SK-N-SH (cell line): ENCODE measurements at regions not wholly inside any gene's neighbourhood (a gene's known extent, or its start where the extent isn't known, plus 50 kb on each side); places are given as distances from the start of the nearest gene placed in this dataset.

ENCODE experiments used
- CTCF ChIA-PET: fragments of 300-600, 350-600 bp; formaldehyde crosslinking; extraction: SDS; loops from one replicate; lab custom pipeline; 2021; lab: Yijun Ruan, JAX
- POLR2A ChIA-PET: fragments of 350-600 bp; sonication (Branson Sonifier 250); formaldehyde crosslinking; extraction: SDS; loops from one replicate; lab custom pipeline; 2020; ENCODE audit warnings: antibody characterized with exemption, inconsistent platforms; lab: Yijun Ruan, JAX
- DNase-seq: peaks from one replicate; pipeline ENCODE4 v3.0.0; 2012
- H2AFZ ChIP-seq: fragments of 200-600 bp; sonication (generic); 2 replicates; pipeline ENCODE4 v1.8.1; 2016; ENCODE audit warnings: antibody characterized with exemption, mild to moderate bottlenecking, low read depth
- H3F3A ChIP-seq: fragments of 200-600 bp; sonication (generic); replicated peaks from 2 replicates; pipeline ENCODE3; 2016; ENCODE audit warnings: antibody characterized with exemption, mild to moderate bottlenecking; ENCODE audit not compliant: insufficient read depth
- H3K27ac ChIP-seq, 2 experiments: fragments of 200-500 bp in 1 of 2; fragments of 200-600 bp in 1 of 2; sonication (Bioruptor generic) in 1 of 2; sonication (generic), shearing (Covaris generic) in 1 of 2; 2 replicates each; pipeline versions ENCODE4 v1.5.1 to v1.6.1; 2014 to 2016; ENCODE audit warnings: low read depth in 2 of 2, inconsistent platforms in 1 of 2, low read length in 1 of 2, mild to moderate bottlenecking in 1 of 2, mixed read lengths in 1 of 2
- H3K27me3 ChIP-seq: fragments of 200-600 bp; sonication (generic), shearing (Covaris generic); 2 replicates; pipeline ENCODE4 v1.6.1; 2016; ENCODE audit warnings: mixed run types; ENCODE audit not compliant: insufficient read depth
- H3K36me3 ChIP-seq, 2 experiments: fragments of 200-500 bp in 1 of 2; fragments of 200-600 bp in 1 of 2; sonication (Bioruptor generic) in 1 of 2; sonication (generic) in 1 of 2; replicated peaks in 1 of 2; 2 replicates each; pipeline versions ENCODE3 to v1.5.1; 2014 to 2016; ENCODE audit warnings: low read length in 1 of 2, mild to moderate bottlenecking in 1 of 2; ENCODE audit not compliant: insufficient read depth in 2 of 2, control insufficient read depth in 1 of 2
- H3K4me1 ChIP-seq, 2 experiments: fragments of 200-500 bp in 1 of 2; fragments of 200-600 bp in 1 of 2; sonication (Bioruptor generic) in 1 of 2; sonication (generic), shearing (Covaris generic) in 1 of 2; 2 replicates each; pipeline versions ENCODE4 v1.5.1 to v1.6.1; 2014 to 2016; ENCODE audit warnings: low read depth in 1 of 2, low read length in 1 of 2, mixed run types in 1 of 2; ENCODE audit not compliant: insufficient read depth in 2 of 2, control insufficient read depth in 1 of 2
- H3K4me2 ChIP-seq: fragments of 200-600 bp; sonication (generic), shearing (Covaris generic); 2 replicates; pipeline ENCODE4 v1.6.1; 2017; ENCODE audit warnings: mixed run types
- H3K4me3 ChIP-seq, 2 experiments: fragments of 200-500 bp in 1 of 2; fragments of 200-600 bp in 1 of 2; sonication (Bioruptor generic) in 1 of 2; sonication (generic), shearing (Covaris generic) in 1 of 2; 2 replicates each; pipeline versions ENCODE4 v1.5.1 to v1.8.1; 2014 to 2016; ENCODE audit warnings: low read depth in 2 of 2, inconsistent platforms in 1 of 2, low read length in 1 of 2, mild to moderate bottlenecking in 1 of 2, mixed read lengths in 1 of 2, moderate library complexity in 1 of 2
- H3K79me2 ChIP-seq: fragments of 200-600 bp; sonication (generic); 2 replicates; pipeline ENCODE4 v1.8.1; 2017; ENCODE audit warnings: mild to moderate bottlenecking; ENCODE audit not compliant: insufficient read depth
- H3K9ac ChIP-seq: fragments of 200-600 bp; sonication (generic); 2 replicates; pipeline ENCODE4 v1.6.1; 2017; ENCODE audit warnings: mixed run types
- H3K9me2 ChIP-seq: fragments of 200-600 bp; sonication (generic); 2 replicates; pipeline ENCODE4 v1.6.1; 2017; ENCODE audit warnings: mixed run types
- H3K9me3 ChIP-seq: fragments of 200-600 bp; sonication (generic); 2 replicates; pipeline ENCODE4 v1.6.1; 2017; ENCODE audit warnings: mixed run types, mild to moderate bottlenecking, moderate library complexity
- H4K20me1 ChIP-seq: fragments of 200-600 bp; sonication (generic); 2 replicates; pipeline ENCODE4 v1.6.1; 2017; ENCODE audit warnings: mild to moderate bottlenecking, mixed run types; ENCODE audit not compliant: insufficient read depth
- EP300 ChIP-seq, 2 experiments: IDR thresholded peaks; 2 replicates each; pipeline versions ENCODE4 v1.4.0 to v1.6.1; 2012; ENCODE audit warnings: borderline replicate concordance in 1 of 2, low read depth in 1 of 2, low read length in 1 of 2
- EZH2phosphoT487 ChIP-seq: fragments of 200-600 bp; sonication (generic); IDR thresholded peaks from 2 replicates; pipeline ENCODE4 v1.6.1; 2017; ENCODE audit warnings: low read depth, mixed run types, mild to moderate bottlenecking, antibody characterized with exemption, moderate library complexity, borderline replicate concordance
- GABPA ChIP-seq: IDR thresholded peaks from 2 replicates; pipeline ENCODE4 v1.4.0; 2012; ENCODE audit warnings: low read depth, mild to moderate bottlenecking
- RAD21 ChIP-seq: IDR thresholded peaks from 2 replicates; pipeline ENCODE4 v1.6.1; 2012; ENCODE audit warnings: mild to moderate bottlenecking, low read length
- RXRA ChIP-seq: IDR thresholded peaks from 2 replicates; pipeline ENCODE4 v1.4.0; 2012; ENCODE audit warnings: low read depth, mild to moderate bottlenecking, borderline replicate concordance
- SMC3 ChIP-seq: IDR thresholded peaks from 2 replicates; pipeline ENCODE4 v1.6.1; 2012; ENCODE audit warnings: low read depth, low read length, improper control_type of control experiment
- TAF1 ChIP-seq: IDR thresholded peaks from 2 replicates; pipeline ENCODE4 v1.6.1; 2012; ENCODE audit warnings: low read depth, mild to moderate bottlenecking, low read length, moderate library complexity, borderline replicate concordance
- TCF12 ChIP-seq: IDR thresholded peaks from 2 replicates; pipeline ENCODE4 v1.4.0; 2012
- TEAD4 ChIP-seq: IDR thresholded peaks from 2 replicates; pipeline ENCODE4 v1.4.0; 2012; ENCODE audit warnings: mild to moderate bottlenecking, borderline replicate concordance; ENCODE audit not compliant: insufficient read depth
- ZBTB33 ChIP-seq: IDR thresholded peaks from 2 replicates; pipeline ENCODE4 v1.4.0; 2012; ENCODE audit warnings: low read depth, borderline replicate concordance
- WGBS: methylation state at CpG from one replicate; pipeline ENCODE4 v1.1.6; 2017; ENCODE audit warnings: low lambda C conversion rate; 5-methylcytosine and 5-hydroxymethylcytosine counted together
- TF ChIP-seq, protein P1 (sequence below): fragments of 150-350 bp; IDR thresholded peaks from 2 replicates; pipeline ENCODE4 v1.6.1; 2017; ENCODE audit warnings: antibody characterized with exemption, low read length, low read depth, borderline replicate concordance
- TF ChIP-seq, protein P2 (sequence below): IDR thresholded peaks from 2 replicates; pipeline ENCODE4; 2012
- TF ChIP-seq, protein P3 (sequence below): fragments of 200-600 bp; sonication (generic); IDR thresholded peaks from 2 replicates; pipeline ENCODE4 v1.6.1; 2017; ENCODE audit warnings: antibody characterized with exemption, mild to moderate bottlenecking, moderate library complexity

GRCh38 chr4:153111426-153112040 is 92.7 kb upstream of the TRIM2 start:
- Histone ChIP-seq H3K4me3 (no peak overlapping the region), H3K9me3 (no peaks in the 10 kb centered on the region), H3K4me2 (no peak overlapping the region), H3K9me2 (no peaks in the 10 kb centered on the region), H3K36me3 (no peaks in the 10 kb centered on the region), H3K9ac (no peak overlapping the region), H4K20me1 (no peaks in the 10 kb centered on the region), H3K4me1 (peaks cover 0 to 9% of the 10 kb centered on the region in 2 experiments; a peak in 3 of 4 replicates), H3F3A (peaks cover 3% of the 10 kb centered on the region), H3K27ac (no peak overlapping the region), H3K79me2 (no peaks in the 10 kb centered on the region), H2AFZ (no peak overlapping the region), H3K27me3 (no peaks in the 10 kb centered on the region)
- whole genome bisulfite sequencing: 84% methylated on average over 10 of the region's 10 CpGs
- DNase-seq: no peak
- TF ChIP-seq TCF12: no peak
- no peak for TF ChIP-seq SMC3
- no peak for TF ChIP-seq GABPA
- TF ChIP-seq, protein P1, sequence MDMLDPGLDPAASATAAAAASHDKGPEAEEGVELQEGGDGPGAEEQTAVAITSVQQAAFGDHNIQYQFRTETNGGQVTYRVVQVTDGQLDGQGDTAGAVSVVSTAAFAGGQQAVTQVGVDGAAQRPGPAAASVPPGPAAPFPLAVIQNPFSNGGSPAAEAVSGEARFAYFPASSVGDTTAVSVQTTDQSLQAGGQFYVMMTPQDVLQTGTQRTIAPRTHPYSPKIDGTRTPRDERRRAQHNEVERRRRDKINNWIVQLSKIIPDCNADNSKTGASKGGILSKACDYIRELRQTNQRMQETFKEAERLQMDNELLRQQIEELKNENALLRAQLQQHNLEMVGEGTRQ: no peak
- TF ChIP-seq, protein P2, sequence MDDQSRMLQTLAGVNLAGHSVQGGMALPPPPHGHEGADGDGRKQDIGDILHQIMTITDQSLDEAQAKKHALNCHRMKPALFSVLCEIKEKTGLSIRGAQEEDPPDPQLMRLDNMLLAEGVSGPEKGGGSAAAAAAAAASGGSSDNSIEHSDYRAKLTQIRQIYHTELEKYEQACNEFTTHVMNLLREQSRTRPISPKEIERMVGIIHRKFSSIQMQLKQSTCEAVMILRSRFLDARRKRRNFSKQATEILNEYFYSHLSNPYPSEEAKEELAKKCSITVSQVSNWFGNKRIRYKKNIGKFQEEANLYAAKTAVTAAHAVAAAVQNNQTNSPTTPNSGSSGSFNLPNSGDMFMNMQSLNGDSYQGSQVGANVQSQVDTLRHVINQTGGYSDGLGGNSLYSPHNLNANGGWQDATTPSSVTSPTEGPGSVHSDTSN: no peak
- no peak for TF ChIP-seq ZBTB33
- no peak for TF ChIP-seq EZH2phosphoT487
- no peak for TF ChIP-seq EP300 (IDR thresholded peaks at IDR 0.05; ENCODE audit: borderline replicate concordance in 1 of 2, low read depth in 1 of 2, low read length in 1 of 2)
- no peak for TF ChIP-seq TAF1
- no peak for TF ChIP-seq RXRA
- TF ChIP-seq, protein P3, sequence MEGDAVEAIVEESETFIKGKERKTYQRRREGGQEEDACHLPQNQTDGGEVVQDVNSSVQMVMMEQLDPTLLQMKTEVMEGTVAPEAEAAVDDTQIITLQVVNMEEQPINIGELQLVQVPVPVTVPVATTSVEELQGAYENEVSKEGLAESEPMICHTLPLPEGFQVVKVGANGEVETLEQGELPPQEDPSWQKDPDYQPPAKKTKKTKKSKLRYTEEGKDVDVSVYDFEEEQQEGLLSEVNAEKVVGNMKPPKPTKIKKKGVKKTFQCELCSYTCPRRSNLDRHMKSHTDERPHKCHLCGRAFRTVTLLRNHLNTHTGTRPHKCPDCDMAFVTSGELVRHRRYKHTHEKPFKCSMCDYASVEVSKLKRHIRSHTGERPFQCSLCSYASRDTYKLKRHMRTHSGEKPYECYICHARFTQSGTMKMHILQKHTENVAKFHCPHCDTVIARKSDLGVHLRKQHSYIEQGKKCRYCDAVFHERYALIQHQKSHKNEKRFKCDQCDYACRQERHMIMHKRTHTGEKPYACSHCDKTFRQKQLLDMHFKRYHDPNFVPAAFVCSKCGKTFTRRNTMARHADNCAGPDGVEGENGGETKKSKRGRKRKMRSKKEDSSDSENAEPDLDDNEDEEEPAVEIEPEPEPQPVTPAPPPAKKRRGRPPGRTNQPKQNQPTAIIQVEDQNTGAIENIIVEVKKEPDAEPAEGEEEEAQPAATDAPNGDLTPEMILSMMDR: no peak
- no peak for TF ChIP-seq RAD21
- TF ChIP-seq TEAD4: no peak
- ChIA-PET POLR2A (no interaction called here), CTCF (interaction anchor here (1.2 to 3.6 kb wide), 4 partner anchors 16 to 31 kb away, joined by 4 to 28 read pairs (median 10); no protein-coding TSS in a partner anchor)
